Muscle of leg (tissue), 3 donors: ENCODE measurements at regions not wholly inside any gene's neighbourhood (a gene's known extent, or its start where the extent isn't known, plus 50 kb on each side); places are given as distances from the start of the nearest gene placed in this dataset.
"Not testable (repeated sequence)": the region's sequence is repeated elsewhere in the genome, so short reads cannot be mapped to it uniquely, and the experiment has no call there.

ENCODE experiments used
- DNase-seq: peaks from one replicate; pipeline ENCODE4 v3.0.0; 2013
- H3K27ac ChIP-seq: one replicate; pipeline ENCODE4 v1.5.1; 2013; ENCODE audit warnings: mild to moderate bottlenecking, low read length, control low read depth
- H3K27me3 ChIP-seq: one replicate; pipeline ENCODE4 v1.6.1; 2013; ENCODE audit warnings: low read length; ENCODE audit not compliant: control insufficient read depth, insufficient read depth
- H3K36me3 ChIP-seq: one replicate; pipeline ENCODE4 v1.6.1; 2013; ENCODE audit warnings: low read length; ENCODE audit not compliant: control insufficient read depth, insufficient read depth
- H3K4me1 ChIP-seq: one replicate; pipeline ENCODE4 v1.6.1; 2013; ENCODE audit warnings: low read length; ENCODE audit not compliant: control insufficient read depth, insufficient read depth
- H3K4me3 ChIP-seq: one replicate; pipeline ENCODE4 v1.5.1; 2013; ENCODE audit warnings: low read length, control low read depth
- H3K9me3 ChIP-seq: replicated peaks from 2 replicates; pipeline ENCODE4 v1.6.1; 2013; ENCODE audit warnings: low read depth, low read length; ENCODE audit not compliant: control insufficient read depth
- WGBS: methylation state at CpG from one replicate; pipeline ENCODE4 v1.1.5; 2013; ENCODE audit warnings: missing lambda C conversion rate; ENCODE audit not compliant: insufficient coverage; 5-methylcytosine and 5-hydroxymethylcytosine counted together

DNA sequence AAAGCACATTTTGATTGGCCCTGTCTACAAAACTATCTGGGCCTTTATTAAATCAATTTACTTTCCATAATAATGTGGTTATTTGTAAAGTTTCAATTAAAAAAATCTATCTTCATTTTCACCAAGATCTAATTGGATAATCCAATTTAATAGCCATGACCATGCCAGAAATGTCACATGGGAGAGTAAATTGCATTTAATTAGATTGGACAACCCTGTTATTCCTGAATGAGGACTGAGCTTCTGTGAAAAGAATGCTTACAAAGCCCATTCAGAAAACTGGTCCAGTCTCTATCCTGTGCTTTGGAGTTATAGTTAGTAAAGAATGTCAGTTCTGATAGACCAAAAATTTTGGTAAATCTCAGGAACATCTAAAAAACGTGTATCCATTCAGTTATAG is 541.9 kb upstream of the ANO5 start:
- H3K4me1 ChIP-seq, result no peaks in the 10 kb centered on the region
- no peak overlapping the region for H3K4me3 ChIP-seq
- no peaks in the 10 kb centered on the region for H3K9me3 ChIP-seq
- no peaks in the 10 kb centered on the region for H3K36me3 ChIP-seq
- no CpG with 5 or more reads among the region's 1 CpG for WGBS
- DNase-seq, result no peak
- H3K27me3 ChIP-seq, result no peaks in the 10 kb centered on the region
- H3K27ac ChIP-seq, result no peak overlapping the region

GRCh38 chr11:21653951-21654421 is 538.9 kb upstream of the ANO5 start:
- no CpG with 5 or more reads among the region's 5 CpGs for WGBS
- Histone ChIP-seq H3K9me3 (no peaks in the 10 kb centered on the region), H3K27me3 (no peaks in the 10 kb centered on the region), H3K27ac (no peak overlapping the region), H3K36me3 (no peaks in the 10 kb centered on the region), H3K4me1 (no peaks in the 10 kb centered on the region), H3K4me3 (no peak overlapping the region)
- no peak for DNase-seq

GRCh38 chr11:21656065-21656464 is 536.8 kb upstream of the ANO5 start:
- 92% methylated on average over 2 of the region's 4 CpGs for whole genome bisulfite sequencing
- Histone ChIP-seq H3K36me3 (no peaks in the 10 kb centered on the region), H3K27ac (no peak overlapping the region), H3K9me3 (no peaks in the 10 kb centered on the region), H3K4me3 (no peak overlapping the region), H3K27me3 (no peaks in the 10 kb centered on the region), H3K4me1 (no peaks in the 10 kb centered on the region)
- DNase-seq, result no peak

- Histone ChIP-seq H3K4me1 (no peaks in the 10 kb centered on the region), H3K27ac (no peak overlapping the region), H3K27me3 (no peaks in the 10 kb centered on the region), H3K4me3 (no peak overlapping the region), H3K9me3 (no peaks in the 10 kb centered on the region), H3K36me3 (no peaks in the 10 kb centered on the region)
- no peak for DNase-seq
- 88% methylated on average over 1 of the region's 4 CpGs for WGBS
Measured at GRCh38 chr11:21658654-21659193, 534.2 kb upstream of the ANO5 start.

- DNase-seq, H3K36me3 ChIP-seq, H3K4me1 ChIP-seq, H3K9me3 ChIP-seq, H3K27me3 ChIP-seq, H3K4me3 ChIP-seq, H3K27ac ChIP-seq: not testable (repeated sequence)
- WGBS, result no CpG with 5 or more reads among the region's 2 CpGs
Measured at GRCh38 chr11:21659377-21659776, 533.5 kb upstream of the ANO5 start.

DNA sequence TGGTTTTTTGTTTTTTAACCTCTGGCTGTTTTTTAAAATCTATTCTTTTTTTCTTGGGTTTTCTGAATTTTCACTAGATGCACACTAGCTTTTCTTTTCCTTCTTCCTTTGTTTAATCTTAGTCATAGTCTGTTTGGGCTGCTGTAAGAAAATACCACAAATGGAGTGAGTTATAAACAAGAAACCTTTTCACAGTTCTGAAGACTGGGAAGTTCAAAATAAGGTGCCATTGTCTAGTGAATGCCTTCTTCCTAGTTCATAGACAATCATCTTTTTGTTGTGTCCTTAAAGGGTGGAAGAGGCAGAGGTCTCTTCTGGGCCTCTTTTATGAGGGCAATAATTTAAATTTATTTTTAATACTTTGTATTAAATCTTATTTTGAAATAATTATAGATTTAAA is 532.9 kb upstream of the ANO5 start:
- no peaks in the 10 kb centered on the region for H3K4me1 ChIP-seq
- no peaks in the 10 kb centered on the region for H3K9me3 ChIP-seq
- no peak for DNase-seq
- no peaks in the 10 kb centered on the region for H3K27me3 ChIP-seq
- no peak overlapping the region for H3K27ac ChIP-seq
- H3K36me3 ChIP-seq, result no peaks in the 10 kb centered on the region
- no peak overlapping the region for H3K4me3 ChIP-seq

- Histone ChIP-seq H3K4me3 (no peak overlapping the region), H3K27me3 (no peaks in the 10 kb centered on the region), H3K4me1 (no peaks in the 10 kb centered on the region), H3K36me3 (no peaks in the 10 kb centered on the region), H3K9me3 (no peaks in the 10 kb centered on the region), H3K27ac (no peak overlapping the region)
- WGBS, result no CpG with 5 or more reads among the region's 6 CpGs
- no peak for DNase-seq
Measured at GRCh38 chr11:21675049-21675616, 517.8 kb upstream of the ANO5 start.

GRCh38 chr11:21687643-21688042 is 505.2 kb upstream of the ANO5 start:
- H3K36me3 ChIP-seq, result no peaks in the 10 kb centered on the region
- DNase-seq, result no peak
- no peaks in the 10 kb centered on the region for H3K4me1 ChIP-seq
- H3K4me3 ChIP-seq, result no peak overlapping the region
- H3K9me3 ChIP-seq, result peaks cover 4% of the 10 kb centered on the region
- no CpG with 5 or more reads among the region's 1 CpG for WGBS
- H3K27ac ChIP-seq, result no peak overlapping the region
- no peaks in the 10 kb centered on the region for H3K27me3 ChIP-seq

GRCh38 chr11:21704539-21704938 is 488.3 kb upstream of the ANO5 start:
- 60% methylated on average over 1 of the region's 2 CpGs for WGBS
- no peak overlapping the region for H3K4me3 ChIP-seq

GRCh38 chr11:21707116-21707739 is 485.7 kb upstream of the ANO5 start:
- H3K4me1 ChIP-seq, result no peaks in the 10 kb centered on the region
- no peak overlapping the region for H3K4me3 ChIP-seq
- 100% methylated on average over 1 of the region's 2 CpGs for WGBS
- no peak overlapping the region for H3K27ac ChIP-seq
- no peaks in the 10 kb centered on the region for H3K9me3 ChIP-seq
- DNase-seq, result no peak
- H3K36me3 ChIP-seq, result no peaks in the 10 kb centered on the region
- H3K27me3 ChIP-seq, result no peaks in the 10 kb centered on the region

More at GRCh38 chr11:21704539-21704938, 488.3 kb upstream of the ANO5 start:
- H3K36me3 ChIP-seq, result no peaks in the 10 kb centered on the region
- DNase-seq, result no peak
- H3K9me3 ChIP-seq, result no peaks in the 10 kb centered on the region
- no peak overlapping the region for H3K27ac ChIP-seq
- no peaks in the 10 kb centered on the region for H3K4me1 ChIP-seq
- H3K27me3 ChIP-seq, result no peaks in the 10 kb centered on the region
